Psoas muscle (tissue), 7 donors: ENCODE measurements at regions not wholly inside any gene's neighbourhood (a gene's known extent, or its start where the extent isn't known, plus 50 kb on each side); places are given as distances from the start of the nearest gene placed in this dataset.

Source experiments
- ATAC-seq, 4 donors: fragments of 200-7000 bp; cut with Tn5 transposase; one replicate each; pipeline ENCODE4 v1.9.1; 2020; ENCODE audit warnings: moderate library complexity in 3 of 4, mild to moderate bottlenecking in 2 of 4
- DNase-seq, 2 donors: peaks; one replicate each; pipeline ENCODE4 v3.0.0-alpha.2; 2020
- H3K27ac ChIP-seq: fragments of 200-600 bp; one replicate; pipeline ENCODE4 v1.8.0; 2022
- H3K27me3 ChIP-seq, 3 donors: fragments of 200-600 bp in 1 of 3; one replicate each; pipeline versions ENCODE4 v1.6.1 to v1.8.0; 2013 to 2022; ENCODE audit warnings: low read length in 2 of 3, mild to moderate bottlenecking in 2 of 3, moderate library complexity in 1 of 3; ENCODE audit not compliant: insufficient read depth in 3 of 3
- H3K36me3 ChIP-seq, 2 donors: fragments of 200-600 bp in 1 of 2; one replicate each; pipeline versions ENCODE4 v1.6.1 to v1.8.0; 2013 to 2022; ENCODE audit warnings: low read depth in 1 of 2, mild to moderate bottlenecking in 1 of 2, moderate library complexity in 1 of 2; ENCODE audit not compliant: insufficient read depth in 1 of 2
- H3K4me1 ChIP-seq: fragments of 200-600 bp; one replicate; pipeline ENCODE4 v1.8.0; 2022
- H3K4me3 ChIP-seq: fragments of 200-600 bp; one replicate; pipeline ENCODE4 v1.8.0; 2022; ENCODE audit warnings: mild to moderate bottlenecking
- H3K9me3 ChIP-seq: fragments of 200-600 bp; one replicate; pipeline ENCODE4 v1.8.0; 2022
- CTCF ChIP-seq: fragments of 200-600 bp; IDR thresholded peaks from one replicate; pipeline ENCODE4 v1.8.0; 2022; ENCODE audit warnings: antibody characterized with exemption
- WGBS, 3 donors: extraction: QIAGEN DNeasy Blood & Tissue Kit; methylation state at CpG; one replicate each; pipeline versions ENCODE4 v1.1.6 to v1.1.7; 2013; 5-methylcytosine and 5-hydroxymethylcytosine counted together
- intact Hi-C, 2 donors: fragments of 100-400 bp; cut with DNase I; formaldehyde crosslinking; loops; one replicate each; pipeline versions ENCODE4 v1.11.0 to v1.14.2; 2022
- donor health status: healthy with polysubstance abuse.
- donor health status: DM: no; HTN: no; CAD: no; lungs with moderate emphysema.
- donor health status: Bipolar disorder and iron deficiency.
- donor health status: healthy.
- donor health status: DM: yes; HTN: yes; CAD: no.
- donor health status: DM: no; HTN: no; CAD: no.
- donor health status: DM: yes; HTN: yes; CAD: no.

GRCh38 chr7:127486654-127487053 lies 94.1 kb upstream of the ZNF800 start:
- no peaks in the 10 kb centered on the region for H3K9me3 ChIP-seq
- DNase-seq (no peak), ATAC-seq (no peak)
- no peaks in the 10 kb centered on the region for H3K27me3 ChIP-seq
- 52 to 62% (median 61%) methylated on average over 3 of the region's 3 CpGs for WGBS, 3 donors
- no peak overlapping the region for H3K4me3 ChIP-seq
- intact Hi-C loops: no loop called here
- no peak for TF ChIP-seq CTCF
- H3K36me3 ChIP-seq: no peaks in the 10 kb centered on the region
- no peak overlapping the region for H3K27ac ChIP-seq
- no peaks in the 10 kb centered on the region for H3K4me1 ChIP-seq

- no peak for DNase-seq
- no peak for TF ChIP-seq CTCF
- no peak for ATAC-seq
- Histone ChIP-seq H3K36me3 (no peaks in the 10 kb centered on the region), H3K4me1 (no peaks in the 10 kb centered on the region), H3K27me3 (no peaks in the 10 kb centered on the region), H3K9me3 (no peaks in the 10 kb centered on the region), H3K27ac (no peak overlapping the region), H3K4me3 (no peak overlapping the region)
- intact Hi-C loops: no loop called here
Observed at GRCh38 chr7:127485482-127485881, 93.0 kb upstream of the ZNF800 start.

DNA sequence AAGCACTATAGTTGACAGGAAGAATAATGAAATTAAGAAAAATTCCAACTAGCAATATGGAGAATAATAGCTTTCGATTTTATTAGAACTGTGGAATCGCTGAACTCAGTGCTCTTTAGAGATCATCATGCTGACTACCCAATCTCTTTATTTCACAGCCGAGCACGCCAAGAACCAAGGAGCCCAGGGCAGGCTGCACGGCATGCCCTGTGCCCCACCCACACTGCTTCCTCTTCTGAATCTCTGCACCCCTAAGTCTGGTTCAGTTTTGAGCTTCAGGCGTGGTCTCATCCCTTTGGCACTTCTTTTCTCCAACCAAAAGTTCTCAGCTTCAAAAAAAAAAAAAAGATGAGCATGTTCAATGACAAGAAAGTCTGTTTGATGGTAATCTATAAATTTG lies 92.4 kb upstream of the ZNF800 start:
- DNase-seq (no peak), ATAC-seq (no peak)
- no peak overlapping the region for H3K4me3 ChIP-seq
- no peak for TF ChIP-seq CTCF
- intact Hi-C loops: no loop called here
- H3K4me1 ChIP-seq: no peaks in the 10 kb centered on the region
- no peaks in the 10 kb centered on the region for H3K9me3 ChIP-seq
- 56 to 73% (median 72%) methylated on average over 6 of the region's 6 CpGs for WGBS, 3 donors
- H3K36me3 ChIP-seq: no peaks in the 10 kb centered on the region
- no peak overlapping the region for H3K27ac ChIP-seq
- no peaks in the 10 kb centered on the region for H3K27me3 ChIP-seq

GRCh38 chr7:127478461-127478860 lies 86.0 kb upstream of the ZNF800 start:
- Histone ChIP-seq H3K4me1 (peaks cover 2% of the 10 kb centered on the region), H3K27me3 (no peaks in the 10 kb centered on the region), H3K27ac (no peak overlapping the region), H3K36me3 (no peaks in the 10 kb centered on the region), H3K4me3 (no peak overlapping the region), H3K9me3 (no peaks in the 10 kb centered on the region)
- no peak for TF ChIP-seq CTCF
- intact Hi-C loops: no loop called here
- no peak for DNase-seq
- no peak for ATAC-seq
- WGBS, 3 donors: 62 to 74% (median 68%) methylated on average over 2 of the region's 2 CpGs

DNA sequence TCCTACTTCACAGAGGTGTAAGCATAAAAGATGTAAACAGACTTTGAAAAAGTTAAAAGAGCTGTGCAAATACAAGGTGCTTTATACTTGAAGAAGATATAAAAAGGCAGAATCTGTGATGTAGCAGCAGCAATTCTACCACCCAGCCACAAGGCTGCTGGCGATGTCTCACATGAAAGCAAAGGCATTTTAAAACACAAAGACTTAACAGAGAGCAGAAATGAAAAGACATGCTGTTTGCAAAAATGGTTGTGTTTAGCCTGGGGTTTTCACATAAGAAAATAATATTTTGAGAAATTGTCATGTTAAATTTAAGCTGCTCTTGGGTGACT lies 85.5 kb upstream of the ZNF800 start:
- no peak for TF ChIP-seq CTCF
- H3K4me1 ChIP-seq: peaks cover 6% of the 10 kb centered on the region
- ATAC-seq (no peak), DNase-seq (no peak)
- intact Hi-C loops: no loop called here
- no peaks in the 10 kb centered on the region for H3K36me3 ChIP-seq
- H3K27ac ChIP-seq: no peak overlapping the region
- no peaks in the 10 kb centered on the region for H3K9me3 ChIP-seq
- no peak overlapping the region for H3K4me3 ChIP-seq
- WGBS, 3 donors: 0 to 15% (median 11%) methylated on average over 1 of the region's 1 CpG
- H3K27me3 ChIP-seq: no peaks in the 10 kb centered on the region
